ENCODE measurements at regions not wholly inside any gene's neighbourhood (a gene's known extent, or its start where the extent isn't known, plus 50 kb on each side); places are given as distances from the start of the nearest gene placed in this dataset.

DNA sequence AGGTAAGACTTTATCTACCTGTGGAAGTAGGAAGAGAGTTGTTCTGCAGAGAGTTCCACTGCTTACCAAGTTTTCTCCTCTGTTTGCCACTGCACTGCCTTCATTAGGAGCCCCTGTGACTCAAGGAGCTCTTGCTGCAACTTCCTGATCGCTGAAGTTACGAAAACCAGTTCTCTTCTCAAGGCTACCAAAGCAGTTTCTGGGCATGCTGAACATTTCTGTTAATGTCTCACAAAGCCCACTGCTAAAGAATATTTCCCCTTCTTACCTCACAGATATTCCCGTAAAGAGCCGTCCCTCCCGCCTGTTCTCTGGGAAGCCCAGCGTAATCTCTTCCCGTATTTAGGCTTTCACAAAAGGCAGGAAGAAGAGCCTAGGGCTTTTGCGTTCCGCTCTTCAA is 82.6 kb upstream of the OXGR1 start:
- TF ChIP-seq, protein P1, sequence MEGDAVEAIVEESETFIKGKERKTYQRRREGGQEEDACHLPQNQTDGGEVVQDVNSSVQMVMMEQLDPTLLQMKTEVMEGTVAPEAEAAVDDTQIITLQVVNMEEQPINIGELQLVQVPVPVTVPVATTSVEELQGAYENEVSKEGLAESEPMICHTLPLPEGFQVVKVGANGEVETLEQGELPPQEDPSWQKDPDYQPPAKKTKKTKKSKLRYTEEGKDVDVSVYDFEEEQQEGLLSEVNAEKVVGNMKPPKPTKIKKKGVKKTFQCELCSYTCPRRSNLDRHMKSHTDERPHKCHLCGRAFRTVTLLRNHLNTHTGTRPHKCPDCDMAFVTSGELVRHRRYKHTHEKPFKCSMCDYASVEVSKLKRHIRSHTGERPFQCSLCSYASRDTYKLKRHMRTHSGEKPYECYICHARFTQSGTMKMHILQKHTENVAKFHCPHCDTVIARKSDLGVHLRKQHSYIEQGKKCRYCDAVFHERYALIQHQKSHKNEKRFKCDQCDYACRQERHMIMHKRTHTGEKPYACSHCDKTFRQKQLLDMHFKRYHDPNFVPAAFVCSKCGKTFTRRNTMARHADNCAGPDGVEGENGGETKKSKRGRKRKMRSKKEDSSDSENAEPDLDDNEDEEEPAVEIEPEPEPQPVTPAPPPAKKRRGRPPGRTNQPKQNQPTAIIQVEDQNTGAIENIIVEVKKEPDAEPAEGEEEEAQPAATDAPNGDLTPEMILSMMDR (conservative IDR thresholded peaks at IDR 0.05 in 1 of 2, IDR thresholded peaks at IDR 0.05 in 1 of 2; ENCODE audit: low read depth in 1 of 2, low read length in 2 of 2), result no peak
- TF ChIP-seq EZH2 (IDR thresholded peaks at IDR 0.05; ENCODE audit: low read length, missing control alignments), result no peak

All from fibroblast of lung (primary cell).